Trophoblast cell (in vitro differentiated cells and primary cell): ENCODE measurements at regions not wholly inside any gene's neighbourhood (a gene's known extent, or its start where the extent isn't known, plus 50 kb on each side); places are given as distances from the start of the nearest gene placed in this dataset.

ENCODE experiments used
- DNase-seq, 2 donors: peaks; one replicate each; pipeline ENCODE4 v3.0.0-alpha.2; 2016
- H2AFZ ChIP-seq: 2 replicates; pipeline ENCODE4 v1.6.1; 2013; ENCODE audit warnings: low read length, moderate library complexity, mild to moderate bottlenecking; ENCODE audit not compliant: insufficient read depth, poor library complexity
- H2AK5ac ChIP-seq: 2 replicates; pipeline ENCODE4 v1.6.1; 2013; ENCODE audit warnings: mild to moderate bottlenecking, low read length
- H2BK120ac ChIP-seq: 2 replicates; pipeline ENCODE4 v1.6.1; 2013; ENCODE audit warnings: low read length, mild to moderate bottlenecking, moderate library complexity; ENCODE audit not compliant: insufficient read depth, poor library complexity
- H2BK12ac ChIP-seq: 2 replicates; pipeline ENCODE4 v1.6.1; 2013; ENCODE audit warnings: mild to moderate bottlenecking, low read length, moderate library complexity
- H2BK5ac ChIP-seq: 2 replicates; pipeline ENCODE4 v1.6.1; 2013; ENCODE audit warnings: low read length, low read depth, moderate library complexity, mild to moderate bottlenecking; ENCODE audit not compliant: poor library complexity
- H3K14ac ChIP-seq: 2 replicates; pipeline ENCODE4 v1.6.1; 2013; ENCODE audit warnings: mild to moderate bottlenecking, low read length
- H3K18ac ChIP-seq: 2 replicates; pipeline ENCODE4 v1.6.1; 2013; ENCODE audit warnings: mild to moderate bottlenecking, low read length
- H3K23ac ChIP-seq: 2 replicates; pipeline ENCODE4 v1.6.1; 2013; ENCODE audit warnings: low read length
- H3K27ac ChIP-seq: 2 replicates; pipeline ENCODE4 v1.5.1; 2013; ENCODE audit warnings: low read depth, mild to moderate bottlenecking, inconsistent platforms, low read length, moderate library complexity
- H3K27me3 ChIP-seq: 2 replicates; pipeline ENCODE4 v1.6.1; 2013; ENCODE audit warnings: inconsistent platforms, mild to moderate bottlenecking, low read length, moderate library complexity; ENCODE audit not compliant: insufficient read depth
- H3K36me3 ChIP-seq, 2 experiments: 1 replicate in 1 of 2; 2 replicates in 1 of 2; pipeline ENCODE4 v1.6.1; 2013; ENCODE audit warnings: low read length in 2 of 2, mild to moderate bottlenecking in 2 of 2, moderate library complexity in 1 of 2; ENCODE audit not compliant: insufficient read depth in 2 of 2, control insufficient read depth in 1 of 2
- H3K4ac ChIP-seq: 2 replicates; pipeline ENCODE4 v1.6.1; 2013; ENCODE audit warnings: low read depth, mild to moderate bottlenecking, low read length, moderate library complexity
- H3K4me1 ChIP-seq, 2 experiments: 1 replicate in 1 of 2; 2 replicates in 1 of 2; pipeline ENCODE4 v1.6.1; 2013; ENCODE audit warnings: low read length in 2 of 2, mild to moderate bottlenecking in 2 of 2, moderate library complexity in 1 of 2; ENCODE audit not compliant: insufficient read depth in 2 of 2, control insufficient read depth in 1 of 2
- H3K4me2 ChIP-seq: 2 replicates; pipeline ENCODE4 v1.6.1; 2013; ENCODE audit warnings: inconsistent platforms, mild to moderate bottlenecking, low read length, moderate library complexity
- H3K4me3 ChIP-seq: 2 replicates; pipeline ENCODE4 v1.5.1; 2013; ENCODE audit warnings: mild to moderate bottlenecking, low read depth, low read length, inconsistent platforms
- H3K79me1 ChIP-seq: one replicate; pipeline ENCODE4 v1.6.1; 2013; ENCODE audit warnings: low read length
- H3K79me2 ChIP-seq: 2 replicates; pipeline ENCODE4 v1.6.1; 2013; ENCODE audit warnings: low read length, mild to moderate bottlenecking; ENCODE audit not compliant: control insufficient read depth, insufficient read depth, poor library complexity
- H3K9ac ChIP-seq: 2 replicates; pipeline ENCODE4 v1.6.1; 2013; ENCODE audit warnings: mild to moderate bottlenecking, low read length
- H3K9me3 ChIP-seq: 2 replicates; pipeline ENCODE4 v1.6.1; 2013; ENCODE audit warnings: low read depth, mild to moderate bottlenecking, control low read depth, inconsistent platforms, low read length; ENCODE audit not compliant: insufficient read depth
- H4K12ac ChIP-seq: 2 replicates; pipeline ENCODE4 v1.6.1; 2013; ENCODE audit warnings: low read depth, mild to moderate bottlenecking, low read length, moderate library complexity
- H4K8ac ChIP-seq: 2 replicates; pipeline ENCODE4 v1.6.1; 2013; ENCODE audit warnings: low read depth, mild to moderate bottlenecking, low read length, moderate library complexity
- H4K91ac ChIP-seq: one replicate; pipeline ENCODE4 v1.6.1; 2013; ENCODE audit warnings: low read depth, mild to moderate bottlenecking, low read length, moderate library complexity
- WGBS: extraction: QIAGEN DNeasy Blood & Tissue Kit; methylation state at CpG from one replicate; pipeline ENCODE4 v1.1.7; 2013; ENCODE audit warnings: missing lambda C conversion rate; ENCODE audit not compliant: insufficient read length, insufficient coverage; ENCODE audit errors: extremely low coverage; 5-methylcytosine and 5-hydroxymethylcytosine counted together

GRCh38 chr22:48651036-48651890, 1176.4 kb downstream of the BRD1 start:
- H2AFZ ChIP-seq: no peak overlapping the region
- no peak overlapping the region for H3K23ac ChIP-seq
- no peaks in the 10 kb centered on the region for H3K27me3 ChIP-seq
- H3K4ac ChIP-seq: no peak overlapping the region
- H3K79me1 ChIP-seq: no peaks in the 10 kb centered on the region
- no peak overlapping the region for H3K18ac ChIP-seq
- H4K12ac ChIP-seq: no peak overlapping the region
- no peak overlapping the region for H4K8ac ChIP-seq
- no peaks in the 10 kb centered on the region for H3K36me3 ChIP-seq
- no peak for DNase-seq
- WGBS: no CpG with 5 or more reads among the region's 26 CpGs
- H2AK5ac ChIP-seq: no peak overlapping the region
- H3K4me3 ChIP-seq: no peak overlapping the region
- H3K9ac ChIP-seq: no peak overlapping the region
- no peak overlapping the region for H2BK12ac ChIP-seq
- H2BK120ac ChIP-seq: no peak overlapping the region
- H3K27ac ChIP-seq: no peak overlapping the region
- no peak overlapping the region for H3K14ac ChIP-seq
- no peaks in the 10 kb centered on the region for H3K79me2 ChIP-seq
- no peak overlapping the region for H3K4me2 ChIP-seq
- no peaks in the 10 kb centered on the region for H3K4me1 ChIP-seq
- no peak overlapping the region for H2BK5ac ChIP-seq
- H3K9me3 ChIP-seq: no peaks in the 10 kb centered on the region
- no peak overlapping the region for H4K91ac ChIP-seq

GRCh38 chr22:48650323-48651035, 1177.2 kb downstream of the BRD1 start:
- no peak overlapping the region for H3K4me2 ChIP-seq
- H3K14ac ChIP-seq: no peak overlapping the region
- H2BK5ac ChIP-seq: no peak overlapping the region
- peaks cover 3% of the 10 kb centered on the region for H3K9me3 ChIP-seq
- no peaks in the 10 kb centered on the region for H3K36me3 ChIP-seq
- no peaks in the 10 kb centered on the region for H3K4me1 ChIP-seq
- H2BK120ac ChIP-seq: no peak overlapping the region
- no peak overlapping the region for H3K4me3 ChIP-seq
- no peak overlapping the region for H3K18ac ChIP-seq
- no peaks in the 10 kb centered on the region for H3K79me2 ChIP-seq
- H4K91ac ChIP-seq: no peak overlapping the region
- H3K23ac ChIP-seq: no peak overlapping the region
- no peak overlapping the region for H3K4ac ChIP-seq
- no peak overlapping the region for H4K12ac ChIP-seq
- H2BK12ac ChIP-seq: no peak overlapping the region
- WGBS: no CpG with 5 or more reads among the region's 17 CpGs
- H3K79me1 ChIP-seq: no peaks in the 10 kb centered on the region
- no peak overlapping the region for H2AFZ ChIP-seq
- no peak overlapping the region for H4K8ac ChIP-seq
- no peak overlapping the region for H2AK5ac ChIP-seq
- H3K27me3 ChIP-seq: no peaks in the 10 kb centered on the region
- no peak overlapping the region for H3K27ac ChIP-seq
- no peak for DNase-seq
- no peak overlapping the region for H3K9ac ChIP-seq

- Histone ChIP-seq H3K9ac (no peak overlapping the region), H3K4me3 (no peak overlapping the region), H2AK5ac (no peak overlapping the region), H3K4me2 (no peak overlapping the region), H3K79me2 (no peaks in the 10 kb centered on the region), H3K27me3 (no peaks in the 10 kb centered on the region), H4K12ac (no peak overlapping the region), H3K4ac (no peak overlapping the region), H4K8ac (no peak overlapping the region), H3K9me3 (peaks cover 3% of the 10 kb centered on the region), H3K36me3 (no peaks in the 10 kb centered on the region), H2BK120ac (no peak overlapping the region), H2BK12ac (no peak overlapping the region), H2AFZ (no peak overlapping the region), H3K4me1 (no peaks in the 10 kb centered on the region), H3K14ac (no peak overlapping the region), H2BK5ac (no peak overlapping the region), H3K23ac (no peak overlapping the region), H3K18ac (no peak overlapping the region), H4K91ac (no peak overlapping the region), H3K27ac (no peak overlapping the region), H3K79me1 (no peaks in the 10 kb centered on the region)
- no peak for DNase-seq
- WGBS: no CpG with 5 or more reads among the region's 16 CpGs
These were observed 1178.2 kb downstream of the BRD1 start for GRCh38 chr22:48649466-48649865.

- no peak overlapping the region for H3K14ac ChIP-seq
- no CpG with 5 or more reads among the region's 9 CpGs for WGBS
- H3K79me1 ChIP-seq: no peaks in the 10 kb centered on the region
- H2BK5ac ChIP-seq: no peak overlapping the region
- H3K18ac ChIP-seq: no peak overlapping the region
- no peaks in the 10 kb centered on the region for H3K79me2 ChIP-seq
- no peak overlapping the region for H3K4me2 ChIP-seq
- no peak overlapping the region for H2BK12ac ChIP-seq
- no peak overlapping the region for H2AFZ ChIP-seq
- H2AK5ac ChIP-seq: no peak overlapping the region
- H3K4me1 ChIP-seq: no peaks in the 10 kb centered on the region
- H4K8ac ChIP-seq: no peak overlapping the region
- no peaks in the 10 kb centered on the region for H3K27me3 ChIP-seq
- H4K91ac ChIP-seq: no peak overlapping the region
- no peak overlapping the region for H3K4ac ChIP-seq
- H3K36me3 ChIP-seq: no peaks in the 10 kb centered on the region
- no peak overlapping the region for H3K23ac ChIP-seq
- no peak overlapping the region for H4K12ac ChIP-seq
- peaks cover 3% of the 10 kb centered on the region for H3K9me3 ChIP-seq
- no peak for DNase-seq
- H3K9ac ChIP-seq: no peak overlapping the region
- H3K27ac ChIP-seq: no peak overlapping the region
- no peak overlapping the region for H3K4me3 ChIP-seq
- no peak overlapping the region for H2BK120ac ChIP-seq
These were observed 1178.6 kb downstream of the BRD1 start for GRCh38 chr22:48649031-48649430.
